ENCODE measurements at regions not wholly inside any gene's neighbourhood (a gene's known extent, or its start where the extent isn't known, plus 50 kb on each side); places are given as distances from the start of the nearest gene placed in this dataset.

DNA sequence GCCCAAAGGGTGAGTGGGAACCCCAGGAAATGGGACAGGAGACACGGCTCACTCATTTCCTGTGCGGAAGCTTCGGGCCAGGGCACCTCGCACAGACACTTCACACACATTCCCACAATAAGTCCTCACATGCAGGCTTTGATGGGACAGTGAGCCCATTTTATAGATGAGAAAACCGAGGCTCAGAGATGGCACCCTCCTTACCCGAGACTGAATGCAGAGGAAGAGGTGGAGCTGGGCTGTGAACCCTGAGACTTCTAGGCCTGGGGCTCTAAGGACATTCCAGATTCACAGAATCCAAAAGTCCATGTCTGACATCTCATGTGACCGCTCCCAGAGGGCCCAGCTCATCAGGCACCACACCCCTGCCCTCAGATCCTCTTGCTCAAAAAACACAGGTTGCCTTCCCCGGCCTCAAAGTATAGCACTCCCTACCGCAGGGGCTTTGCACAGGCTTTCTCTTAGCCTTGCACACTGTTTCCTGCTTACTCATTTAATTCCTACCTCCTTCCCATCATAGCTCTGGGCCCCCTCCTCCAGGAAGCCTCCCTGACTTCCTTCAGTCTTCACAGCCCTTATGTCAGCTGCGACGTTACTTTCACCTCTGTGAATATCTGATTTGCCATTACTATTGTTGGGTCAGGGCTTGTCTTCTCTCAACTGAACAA lies 57.1 kb upstream of the TCF20 start:
- WGBS, 2 donors (ENCODE audit: extremely low coverage in 2 of 2, insufficient read length in 2 of 2, insufficient replicate concordance in 1 of 2) = no CpG with 5 or more reads among the region's 11 CpGs

DNA sequence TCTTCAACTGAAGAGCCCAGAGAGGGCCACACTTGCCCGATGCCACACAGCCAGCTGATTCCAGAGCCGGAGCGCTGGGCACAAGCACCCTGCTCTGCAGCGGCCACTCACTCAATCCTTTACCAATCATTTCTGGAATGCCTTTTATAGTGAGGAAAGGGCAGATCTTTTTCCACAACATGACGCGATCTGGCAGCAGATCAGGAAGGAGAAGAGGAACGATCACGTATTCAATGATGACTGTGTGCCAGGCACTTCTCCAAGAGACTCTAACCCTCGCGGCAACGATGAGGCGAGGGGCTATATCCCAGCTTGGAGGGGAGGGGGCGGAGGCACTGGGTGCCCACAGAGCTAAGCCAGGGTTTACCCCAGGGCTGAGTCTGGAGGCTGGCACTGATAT lies 56.3 kb upstream of the TCF20 start:
- Histone ChIP-seq H3K79me1 (ENCODE audit: low read depth, low read length) (peaks cover 2% of the 10 kb centered on the region), H3K4ac (ENCODE audit: low read length) (no peak overlapping the region), H4K91ac (ENCODE audit: low read depth, low read length, poor library complexity) (no peak overlapping the region), H2BK15ac (ENCODE audit: low read length) (no peak overlapping the region), H2AFZ (ENCODE audit: low read length) (no peak overlapping the region), H3K4me2 (ENCODE audit: insufficient read depth, low read length, poor library complexity, severe bottlenecking) (no peak overlapping the region), H3K18ac (ENCODE audit: low read length) (no peak overlapping the region), H2AK5ac (ENCODE audit: low read depth, low read length) (no peak overlapping the region), H2BK120ac (ENCODE audit: low read depth, low read length) (no peak overlapping the region), H3K9ac (ENCODE audit: low read depth, low read length, poor library complexity) (no peak overlapping the region), H3K23ac (ENCODE audit: low read depth, low read length, poor library complexity) (no peak overlapping the region), H2BK12ac (ENCODE audit: low read length) (no peak overlapping the region), H3K27me3 (ENCODE audit: control insufficient read depth in 3 of 3, insufficient read depth in 3 of 3, low read depth in 1 of 3, low read length in 3 of 3) (no peaks in the 10 kb centered on the region), H3K4me3 (ENCODE audit: low read length in 2 of 2) (no peak overlapping the region), H3K4me1 (ENCODE audit: control insufficient read depth in 2 of 2, insufficient read depth in 1 of 2, low read depth in 1 of 2, low read length in 2 of 2) (peaks cover 5 to 21% of the 10 kb centered on the region in 2 donors), H3K27ac (replicated peaks; ENCODE audit: low read length) (no peak overlapping the region), H3K14ac (ENCODE audit: low read length) (no peak overlapping the region), H2BK5ac (ENCODE audit: low read length) (no peak overlapping the region), H4K8ac (ENCODE audit: low read depth, low read length) (no peak overlapping the region), H3K36me3 (replicated peaks in 1 of 2; ENCODE audit: control insufficient read depth in 2 of 2, insufficient read depth in 2 of 2, low read length in 2 of 2) (no peaks in the 10 kb centered on the region), H3K9me3 (replicated peaks in 1 of 2; ENCODE audit: control insufficient read depth in 2 of 2, insufficient read depth in 1 of 2, low read depth in 1 of 2, low read length in 2 of 2) (no peaks in the 10 kb centered on the region)
- no CpG with 5 or more reads among the region's 13 CpGs for WGBS, 2 donors (ENCODE audit: extremely low coverage in 2 of 2, insufficient read length in 2 of 2, insufficient replicate concordance in 1 of 2)
- no peak for DNase-seq (ENCODE audit: low spot score)

More for the DNA sequence above, 57.1 kb upstream of the TCF20 start:
- Histone ChIP-seq H3K36me3 (replicated peaks in 1 of 2; ENCODE audit: control insufficient read depth in 2 of 2, insufficient read depth in 2 of 2, low read length in 2 of 2) (no peaks in the 10 kb centered on the region), H3K23ac (ENCODE audit: low read depth, low read length, poor library complexity) (peak overlapping the region; percentile 61), H3K4me2 (ENCODE audit: insufficient read depth, low read length, poor library complexity, severe bottlenecking) (no peak overlapping the region), H2BK12ac (ENCODE audit: low read length) (no peak overlapping the region), H3K9me3 (replicated peaks in 1 of 2; ENCODE audit: control insufficient read depth in 2 of 2, insufficient read depth in 1 of 2, low read depth in 1 of 2, low read length in 2 of 2) (no peaks in the 10 kb centered on the region), H3K27me3 (ENCODE audit: control insufficient read depth in 3 of 3, insufficient read depth in 3 of 3, low read depth in 1 of 3, low read length in 3 of 3) (no peaks in the 10 kb centered on the region), H3K18ac (ENCODE audit: low read length) (peak overlapping the region; percentile 16), H3K79me1 (ENCODE audit: low read depth, low read length) (peaks cover 4% of the 10 kb centered on the region), H3K4me1 (ENCODE audit: control insufficient read depth in 2 of 2, insufficient read depth in 1 of 2, low read depth in 1 of 2, low read length in 2 of 2) (peaks cover under 1 to 13% of the 10 kb centered on the region in 2 donors), H2AK5ac (ENCODE audit: low read depth, low read length) (peak overlapping the region; percentile 24), H2BK5ac (ENCODE audit: low read length) (no peak overlapping the region), H4K91ac (ENCODE audit: low read depth, low read length, poor library complexity) (no peak overlapping the region), H3K9ac (ENCODE audit: low read depth, low read length, poor library complexity) (no peak overlapping the region), H3K27ac (replicated peaks; ENCODE audit: low read length) (no peak overlapping the region), H3K4me3 (ENCODE audit: low read length in 2 of 2) (no peak overlapping the region), H2BK15ac (ENCODE audit: low read length) (no peak overlapping the region), H2BK120ac (ENCODE audit: low read depth, low read length) (no peak overlapping the region), H2AFZ (ENCODE audit: low read length) (no peak overlapping the region), H3K14ac (ENCODE audit: low read length) (no peak overlapping the region), H4K8ac (ENCODE audit: low read depth, low read length) (no peak overlapping the region), H3K4ac (ENCODE audit: low read length) (no peak overlapping the region)
- no peak for DNase-seq (ENCODE audit: low spot score)

GRCh38 chr22:42326301-42326700 lies 55.8 kb upstream of the TCF20 start:
- Histone ChIP-seq H4K91ac (ENCODE audit: low read depth, low read length, poor library complexity) (no peak overlapping the region), H3K9me3 (replicated peaks in 1 of 2; ENCODE audit: control insufficient read depth in 2 of 2, insufficient read depth in 1 of 2, low read depth in 1 of 2, low read length in 2 of 2) (no peaks in the 10 kb centered on the region), H3K23ac (ENCODE audit: low read depth, low read length, poor library complexity) (no peak overlapping the region), H2BK12ac (ENCODE audit: low read length) (no peak overlapping the region), H2AK5ac (ENCODE audit: low read depth, low read length) (peak overlapping the region; percentile 13), H3K4ac (ENCODE audit: low read length) (no peak overlapping the region), H3K27me3 (ENCODE audit: control insufficient read depth in 3 of 3, insufficient read depth in 3 of 3, low read depth in 1 of 3, low read length in 3 of 3) (no peaks in the 10 kb centered on the region), H3K4me2 (ENCODE audit: insufficient read depth, low read length, poor library complexity, severe bottlenecking) (no peak overlapping the region), H2BK120ac (ENCODE audit: low read depth, low read length) (no peak overlapping the region), H3K9ac (ENCODE audit: low read depth, low read length, poor library complexity) (no peak overlapping the region), H3K18ac (ENCODE audit: low read length) (peak overlapping the region; percentile 27), H2BK5ac (ENCODE audit: low read length) (no peak overlapping the region), H3K14ac (ENCODE audit: low read length) (no peak overlapping the region), H4K8ac (ENCODE audit: low read depth, low read length) (no peak overlapping the region), H3K27ac (replicated peaks; ENCODE audit: low read length) (no peak overlapping the region), H3K4me1 (ENCODE audit: control insufficient read depth in 2 of 2, insufficient read depth in 1 of 2, low read depth in 1 of 2, low read length in 2 of 2) (peaks cover 5 to 21% of the 10 kb centered on the region in 2 donors), H3K79me1 (ENCODE audit: low read depth, low read length) (peaks cover 2% of the 10 kb centered on the region), H2BK15ac (ENCODE audit: low read length) (no peak overlapping the region), H2AFZ (ENCODE audit: low read length) (no peak overlapping the region), H3K4me3 (ENCODE audit: low read length in 2 of 2) (no peak overlapping the region), H3K36me3 (replicated peaks in 1 of 2; ENCODE audit: control insufficient read depth in 2 of 2, insufficient read depth in 2 of 2, low read length in 2 of 2) (no peaks in the 10 kb centered on the region)
- no peak for DNase-seq (ENCODE audit: low spot score)
- no CpG with 5 or more reads among the region's 8 CpGs for WGBS, 2 donors (ENCODE audit: extremely low coverage in 2 of 2, insufficient read length in 2 of 2, insufficient replicate concordance in 1 of 2)

- Histone ChIP-seq H2AFZ (ENCODE audit: low read length) (no peak overlapping the region), H2BK120ac (ENCODE audit: low read depth, low read length) (no peak overlapping the region), H3K4me3 (ENCODE audit: low read length in 2 of 2) (peak overlapping the region in 1 of 2 donors; percentile 32), H3K9me3 (replicated peaks in 1 of 2; ENCODE audit: control insufficient read depth in 2 of 2, insufficient read depth in 1 of 2, low read depth in 1 of 2, low read length in 2 of 2) (no peaks in the 10 kb centered on the region), H3K4me1 (ENCODE audit: control insufficient read depth in 2 of 2, insufficient read depth in 1 of 2, low read depth in 1 of 2, low read length in 2 of 2) (peaks cover 7 to 25% of the 10 kb centered on the region in 2 donors), H3K36me3 (replicated peaks in 1 of 2; ENCODE audit: control insufficient read depth in 2 of 2, insufficient read depth in 2 of 2, low read length in 2 of 2) (no peaks in the 10 kb centered on the region), H3K23ac (ENCODE audit: low read depth, low read length, poor library complexity) (peak overlapping the region; percentile 57), H3K14ac (ENCODE audit: low read length) (peak overlapping the region; percentile 90), H3K27me3 (ENCODE audit: control insufficient read depth in 3 of 3, insufficient read depth in 3 of 3, low read depth in 1 of 3, low read length in 3 of 3) (no peaks in the 10 kb centered on the region), H3K9ac (ENCODE audit: low read depth, low read length, poor library complexity) (peak overlapping the region; percentile 34), H3K79me1 (ENCODE audit: low read depth, low read length) (peaks cover 2% of the 10 kb centered on the region), H3K18ac (ENCODE audit: low read length) (peak overlapping the region; percentile 19), H4K91ac (ENCODE audit: low read depth, low read length, poor library complexity) (no peak overlapping the region), H2BK12ac (ENCODE audit: low read length) (no peak overlapping the region), H3K4ac (ENCODE audit: low read length) (no peak overlapping the region), H3K27ac (replicated peaks; ENCODE audit: low read length) (no peak overlapping the region), H2BK5ac (ENCODE audit: low read length) (no peak overlapping the region), H2AK5ac (ENCODE audit: low read depth, low read length) (peak overlapping the region; percentile 78), H3K4me2 (ENCODE audit: insufficient read depth, low read length, poor library complexity, severe bottlenecking) (no peak overlapping the region), H2BK15ac (ENCODE audit: low read length) (no peak overlapping the region), H4K8ac (ENCODE audit: low read depth, low read length) (no peak overlapping the region)
- WGBS, 2 donors (ENCODE audit: extremely low coverage in 2 of 2, insufficient read length in 2 of 2, insufficient replicate concordance in 1 of 2) = no CpG with 5 or more reads among the region's 17 CpGs
- no peak for DNase-seq (ENCODE audit: low spot score)
These were observed 54.7 kb upstream of the TCF20 start for GRCh38 chr22:42324990-42325710.

Data from neuronal stem cell (in vitro differentiated cells).